NK-92 treated with Interleukin-12 subunit alpha and Interleukin-12 subunit beta, amount 100 ng/mL, for 24 hours (cell line): ENCODE measurements at regions not wholly inside any gene's neighbourhood (a gene's known extent, or its start where the extent isn't known, plus 50 kb on each side); places are given as distances from the start of the nearest gene placed in this dataset.

Source experiments
- DNase-seq: peaks from one replicate; lab custom pipeline; 2025; lab: John Stamatoyannopoulos, UW

- DNase-seq: no peak
Measured at GRCh38 chr4:127084666-127085065, 548.1 kb upstream of the INTU start.

DNA sequence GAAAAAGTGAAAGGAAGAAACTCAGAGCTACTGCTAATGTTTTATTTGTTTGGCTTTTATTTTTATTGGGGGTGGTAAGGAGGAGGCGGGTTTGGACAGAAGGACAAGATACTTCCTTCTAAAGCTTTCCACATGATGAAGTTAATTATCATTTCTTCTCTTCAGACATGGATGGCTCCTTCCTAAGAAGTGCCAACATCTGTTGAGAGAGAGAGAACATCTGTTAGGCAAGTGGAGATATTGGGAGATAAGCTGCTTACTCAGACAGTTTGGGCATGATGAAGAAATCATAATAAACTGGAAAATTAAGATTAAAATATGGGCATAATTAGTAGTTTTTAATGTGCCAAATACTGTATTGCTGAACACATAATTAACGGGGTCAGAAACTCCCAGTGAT is 535.7 kb upstream of the INTU start:
- DNase-seq: no peak

GRCh38 chr4:127102361-127102760 is 530.4 kb upstream of the INTU start:
- no peak for DNase-seq

- no peak for DNase-seq
Measured at GRCh38 chr4:127103681-127104115, 529.1 kb upstream of the INTU start.

- no peak for DNase-seq
Measured at GRCh38 chr4:127113844-127114362, 518.9 kb upstream of the INTU start.

- no peak for DNase-seq
Measured at GRCh38 chr4:127118681-127119080, 514.1 kb upstream of the INTU start.

GRCh38 chr4:127120441-127121090 is 512.2 kb upstream of the INTU start:
- no peak for DNase-seq

DNA sequence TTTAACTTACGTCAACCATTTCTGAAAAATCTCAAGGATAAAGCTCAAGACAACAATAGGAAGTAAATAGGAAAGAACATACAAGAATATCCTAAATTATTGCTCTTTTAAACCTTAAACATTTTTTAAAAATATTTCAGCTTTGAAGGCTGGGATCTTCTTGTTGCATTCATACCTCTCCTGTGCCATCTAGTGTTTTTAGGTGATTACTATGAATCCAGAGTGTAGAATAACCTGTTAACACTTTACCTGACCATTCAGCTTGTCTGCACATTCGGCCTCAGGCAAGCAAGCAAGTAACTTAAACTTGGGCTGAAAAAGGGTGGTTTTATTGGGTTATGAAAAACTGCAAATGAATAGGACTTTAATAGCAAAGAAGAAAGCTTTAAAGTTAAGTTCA is 507.8 kb upstream of the INTU start:
- no peak for DNase-seq

GRCh38 chr4:127126718-127127117 is 506.0 kb upstream of the INTU start:
- no peak for DNase-seq

- DNase-seq: no peak
Measured at GRCh38 chr4:127131527-127131926, 501.2 kb upstream of the INTU start.

- DNase-seq: peak; percentile 7
Measured at GRCh38 chr4:127134490-127134889, 498.3 kb upstream of the INTU start.

GRCh38 chr4:127138586-127138985 is 494.2 kb upstream of the INTU start:
- no peak for DNase-seq

DNA sequence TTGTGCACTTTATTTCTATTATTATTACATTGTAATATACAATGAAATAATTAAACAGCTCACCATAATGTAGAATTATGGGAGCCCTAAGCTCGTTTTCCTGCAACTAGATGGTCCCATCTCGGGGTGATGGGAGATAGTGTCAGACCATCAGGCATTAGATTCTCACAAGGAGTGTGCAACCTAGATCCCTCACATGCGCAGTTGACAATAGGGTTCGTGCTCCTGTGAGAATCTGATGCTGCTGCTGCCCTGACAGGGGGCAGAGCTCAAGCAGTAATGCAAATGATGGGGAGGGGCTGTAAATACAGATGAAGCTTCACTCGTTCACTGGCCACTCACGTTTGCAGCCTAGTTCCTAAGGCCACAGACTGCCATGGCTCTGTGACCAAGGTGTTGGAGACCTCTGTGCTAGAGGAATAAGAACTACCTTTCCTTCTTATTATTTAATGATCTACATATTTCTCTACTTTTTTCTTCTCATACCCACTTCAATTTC is 492.9 kb upstream of the INTU start:
- no peak for DNase-seq

GRCh38 chr4:127140306-127140705 is 492.5 kb upstream of the INTU start:
- no peak for DNase-seq

GRCh38 chr4:127141856-127142255 is 490.9 kb upstream of the INTU start:
- no peak for DNase-seq

DNA sequence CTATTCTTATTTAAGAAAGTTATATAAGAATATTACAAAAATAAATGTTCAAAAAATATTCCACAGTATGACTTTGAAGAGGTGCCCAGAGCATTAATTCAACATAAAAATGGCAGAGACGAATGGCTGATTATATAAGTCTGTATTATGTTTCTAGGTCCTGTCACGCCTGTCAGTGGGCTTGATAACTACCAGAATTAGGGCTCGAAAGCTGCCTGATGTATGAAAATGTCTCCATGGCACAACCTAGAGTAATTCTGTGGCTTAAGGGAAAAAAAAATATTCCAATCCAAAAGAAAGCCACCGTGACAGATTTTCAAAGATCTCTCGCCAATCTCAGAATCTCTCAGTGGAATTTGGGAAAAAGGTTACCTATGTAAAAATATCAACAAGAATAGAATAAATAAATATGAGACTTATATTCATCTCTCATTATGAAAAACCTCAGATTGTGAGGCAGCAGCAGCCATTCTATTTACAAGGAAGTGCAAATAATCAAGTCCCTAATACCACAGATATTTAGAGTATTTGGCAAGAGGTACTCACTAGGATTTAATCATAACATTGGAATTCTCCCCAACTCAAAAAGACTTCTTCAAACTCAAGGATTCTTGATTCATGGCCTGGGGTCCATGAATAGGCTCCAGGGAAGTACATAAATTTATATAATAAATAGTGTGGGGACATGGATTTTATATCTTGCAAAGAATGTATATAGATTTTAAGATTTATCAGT is 489.1 kb upstream of the INTU start:
- DNase-seq: no peak

- DNase-seq: no peak
Measured at GRCh38 chr4:127145006-127145540, 487.7 kb upstream of the INTU start.

DNA sequence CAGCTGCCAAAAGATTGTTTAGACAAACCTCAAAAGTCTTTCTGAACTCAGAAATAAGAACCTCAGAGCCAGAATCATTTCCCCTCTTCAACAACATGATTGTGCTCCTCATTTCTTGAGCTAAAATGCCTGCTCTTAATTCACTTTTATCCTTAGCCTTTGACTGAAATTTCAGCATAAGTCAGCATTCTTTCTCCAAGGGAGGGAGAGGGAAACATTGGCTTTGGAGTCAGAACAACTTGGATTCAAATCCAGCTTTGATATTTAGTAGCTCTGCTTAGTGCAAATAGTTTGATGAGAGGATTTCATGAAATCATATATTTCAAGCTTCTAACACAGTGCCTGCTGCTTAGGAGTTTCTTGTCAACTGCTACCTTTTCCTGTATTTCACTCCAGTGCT is 484.6 kb upstream of the INTU start:
- DNase-seq: no peak

- no peak for DNase-seq
Measured at GRCh38 chr4:127149086-127149485, 483.7 kb upstream of the INTU start.

DNA sequence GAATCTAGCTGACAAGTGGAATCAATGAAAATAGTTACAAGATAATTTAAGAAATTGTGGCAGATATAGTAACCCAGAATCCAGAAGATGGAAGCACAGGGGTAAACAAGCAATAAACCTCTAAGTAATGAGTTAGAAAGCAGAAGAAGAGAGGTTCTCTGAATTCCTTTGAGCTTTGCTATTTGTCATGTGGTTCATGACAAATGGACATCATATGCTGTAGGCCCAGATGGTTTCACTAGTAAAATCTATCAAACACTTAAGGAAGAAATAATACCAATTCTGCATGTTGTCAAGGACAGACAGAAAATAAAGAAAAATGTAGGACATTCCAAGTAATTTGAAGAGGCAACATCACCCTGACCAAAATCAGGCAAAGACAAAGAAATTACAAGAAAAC is 480.8 kb upstream of the INTU start:
- no peak for DNase-seq

DNA sequence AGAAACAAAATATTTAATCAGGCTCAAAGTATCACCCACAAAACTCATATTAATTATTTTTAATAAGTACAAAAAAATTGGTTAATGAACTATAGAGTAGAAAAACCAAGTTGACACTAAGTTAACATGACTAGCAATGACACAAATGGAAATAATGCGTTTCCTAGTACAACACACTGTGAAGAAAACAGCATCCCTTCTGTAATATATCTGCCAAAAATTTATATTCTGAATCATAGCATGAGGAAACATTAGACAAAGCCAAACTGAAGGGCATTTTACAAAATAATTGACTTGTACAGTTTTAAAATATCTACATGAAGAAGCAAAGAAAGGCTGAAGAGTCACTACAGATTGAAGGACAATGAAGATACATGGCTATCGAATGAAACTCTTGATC is 477.6 kb upstream of the INTU start:
- DNase-seq: no peak

- no peak for DNase-seq
Measured at GRCh38 chr4:127155555-127155954, 477.2 kb upstream of the INTU start.

DNA sequence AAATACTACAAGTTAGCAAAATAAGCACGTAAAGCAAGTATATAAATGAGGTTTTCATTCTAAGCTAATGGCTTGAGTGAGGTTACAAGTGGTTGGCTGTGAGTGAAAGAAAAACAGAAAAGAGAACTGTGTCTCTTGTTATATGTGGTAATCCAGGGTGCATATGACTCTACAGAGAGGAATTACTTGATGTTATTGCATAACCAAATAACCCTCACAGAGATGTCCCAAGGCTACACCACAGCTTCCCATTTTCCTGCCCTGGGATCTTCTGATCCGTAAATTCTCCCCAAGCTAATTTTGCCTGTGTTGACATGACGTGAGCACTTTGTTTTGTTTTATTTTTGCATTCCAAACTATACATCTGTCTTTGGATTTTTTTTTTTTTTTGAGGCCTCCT is 470.0 kb upstream of the INTU start:
- no peak for DNase-seq
